Neural cell (in vitro differentiated cells): ENCODE measurements at regions not wholly inside any gene's neighbourhood (a gene's known extent, or its start where the extent isn't known, plus 50 kb on each side); places are given as distances from the start of the nearest gene placed in this dataset.

ENCODE experiments used
- H2AFZ ChIP-seq: fragments of 200-600, 300-800 bp; sonication (generic), shearing (Covaris generic); 2 replicates; pipeline ENCODE4 v1.6.0; 2014; ENCODE audit warnings: low read depth, mild to moderate bottlenecking, antibody characterized with exemption, low read length, moderate library complexity
- H3F3A ChIP-seq: fragments of 200-600 bp; shearing (Covaris generic); 2 replicates; pipeline ENCODE4 v1.6.1; 2016; ENCODE audit warnings: mild to moderate bottlenecking, moderate library complexity, mixed read lengths, antibody characterized with exemption, low read length; ENCODE audit not compliant: insufficient read depth, poor library complexity, severe bottlenecking
- H3K27ac ChIP-seq: fragments of 200-600, 300-800 bp; sonication (generic), shearing (Covaris generic); 2 replicates; pipeline ENCODE4 v1.5.1; 2014; ENCODE audit warnings: mild to moderate bottlenecking, low read length, moderate library complexity
- H3K27me3 ChIP-seq: fragments of 300-800, 200-600 bp; sonication (generic), shearing (Covaris generic); 2 replicates; pipeline ENCODE4 v1.6.0; 2014; ENCODE audit warnings: mild to moderate bottlenecking, low read depth, low read length, moderate library complexity; ENCODE audit not compliant: insufficient read depth
- H3K36me3 ChIP-seq: fragments of 300-800, 200-600 bp; sonication (generic), shearing (Covaris generic); 2 replicates; pipeline ENCODE4 v1.5.1; 2014; ENCODE audit warnings: mild to moderate bottlenecking, antibody characterized with exemption, low read length, moderate library complexity; ENCODE audit not compliant: insufficient read depth
- H3K4me2 ChIP-seq: fragments of 300-800, 200-600 bp; sonication (generic), shearing (Covaris generic); 2 replicates; pipeline ENCODE4 v1.6.0; 2014; ENCODE audit warnings: mild to moderate bottlenecking, low read length
- H3K4me3 ChIP-seq: fragments of 300-800, 200-600 bp; sonication (generic), shearing (Covaris generic); 2 replicates; pipeline ENCODE4 v1.5.1; 2014; ENCODE audit warnings: mild to moderate bottlenecking, low read length, moderate library complexity
- H3K79me2 ChIP-seq: fragments of 200-600 bp; shearing (Covaris generic); replicated peaks from 2 replicates; pipeline ENCODE4 v1.6.0; 2014; ENCODE audit warnings: mild to moderate bottlenecking, low read length, moderate library complexity; ENCODE audit not compliant: insufficient read depth
- H3K9ac ChIP-seq: fragments of 300-800, 200-600 bp; sonication (generic), shearing (Covaris generic); 2 replicates; pipeline ENCODE4 v1.6.1; 2016; ENCODE audit warnings: mild to moderate bottlenecking, low read length, mixed read lengths
- H3K9me2 ChIP-seq: fragments of 200-600 bp; shearing (Covaris generic); 2 replicates; pipeline ENCODE4 v1.6.1; 2016; ENCODE audit warnings: mild to moderate bottlenecking, low read length, mixed read lengths; ENCODE audit not compliant: insufficient read depth
- H3K9me3 ChIP-seq: fragments of 200-600, 300-800 bp; sonication (generic), shearing (Covaris generic); 2 replicates; pipeline ENCODE4 v1.6.1; 2016; ENCODE audit warnings: mild to moderate bottlenecking, mixed run types, low read length, moderate library complexity, mixed read lengths
- H4K20me1 ChIP-seq: fragments of 200-600 bp; shearing (Covaris generic); 2 replicates; pipeline ENCODE4 v1.6.1; 2016; ENCODE audit warnings: mild to moderate bottlenecking, mixed run types; ENCODE audit not compliant: insufficient read depth
- EP300 ChIP-seq: fragments of 450-650 bp; conservative IDR thresholded peaks from 2 replicates; pipeline ENCODE4 v1.6.1; 2014; ENCODE audit warnings: antibody characterized with exemption, mild to moderate bottlenecking, moderate library complexity; ENCODE audit not compliant: poor library complexity, severe bottlenecking
- EZH2 ChIP-seq: fragments of 200-600, 300-800 bp; shearing (Covaris generic), sonication (generic); IDR thresholded peaks from 2 replicates; pipeline ENCODE4 v1.6.1; 2014; ENCODE audit warnings: antibody characterized with exemption, low read length, borderline replicate concordance, mild to moderate bottlenecking; ENCODE audit not compliant: insufficient read depth, poor library complexity, severe bottlenecking
- MXI1 ChIP-seq: fragments of 450-650 bp; conservative IDR thresholded peaks from 2 replicates; pipeline ENCODE4 v1.6.1; 2014; ENCODE audit warnings: antibody characterized with exemption, mild to moderate bottlenecking; ENCODE audit not compliant: poor library complexity, severe bottlenecking
- POLR2AphosphoS5 ChIP-seq: IDR thresholded peaks from 2 replicates; pipeline ENCODE4 v1.6.1; 2012
- RAD21 ChIP-seq: fragments of 450-650 bp; conservative IDR thresholded peaks from 2 replicates; pipeline ENCODE4 v1.6.1; 2014; ENCODE audit warnings: antibody characterized with exemption, mild to moderate bottlenecking, moderate library complexity
- SMC3 ChIP-seq: fragments of 450-650 bp; conservative IDR thresholded peaks from 2 replicates; pipeline ENCODE4 v1.6.1; 2014; ENCODE audit warnings: antibody characterized with exemption, mild to moderate bottlenecking, moderate library complexity; ENCODE audit not compliant: poor library complexity
- TAF1 ChIP-seq: IDR thresholded peaks from 2 replicates; pipeline ENCODE4 v1.6.1; 2012; ENCODE audit warnings: low read depth
- TF ChIP-seq, protein P1 (sequence below): IDR thresholded peaks from 2 replicates; pipeline ENCODE4 v1.6.1; 2012; ENCODE audit warnings: borderline replicate concordance
- TF ChIP-seq, protein P2 (sequence below): fragments of 450-650 bp; IDR thresholded peaks from 2 replicates; pipeline ENCODE4 v1.5.1; 2014; ENCODE audit warnings: antibody characterized with exemption, mild to moderate bottlenecking, moderate library complexity; ENCODE audit not compliant: poor library complexity, severe bottlenecking

DNA sequence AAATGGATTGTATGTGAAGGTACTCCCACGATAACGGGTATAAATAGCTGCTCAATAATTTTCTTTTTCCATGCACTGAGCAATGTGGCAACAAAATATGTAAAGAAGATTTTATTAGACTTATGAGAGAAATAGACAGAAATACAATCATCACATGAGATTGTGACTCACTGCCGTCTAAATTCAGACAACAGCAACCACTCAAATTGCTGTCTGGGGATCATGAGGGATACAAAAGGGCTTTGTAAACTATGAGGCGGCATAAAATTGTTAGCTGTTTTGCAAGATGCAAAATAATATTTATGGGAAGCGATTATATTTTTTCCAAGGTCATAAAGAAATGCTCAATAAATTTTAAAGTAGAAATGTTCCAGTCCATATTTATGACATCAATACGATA lies 259.1 kb upstream of the AGAP1 start:
- no peak overlapping the region for H3K9ac ChIP-seq
- H3F3A ChIP-seq = no peaks in the 10 kb centered on the region

DNA sequence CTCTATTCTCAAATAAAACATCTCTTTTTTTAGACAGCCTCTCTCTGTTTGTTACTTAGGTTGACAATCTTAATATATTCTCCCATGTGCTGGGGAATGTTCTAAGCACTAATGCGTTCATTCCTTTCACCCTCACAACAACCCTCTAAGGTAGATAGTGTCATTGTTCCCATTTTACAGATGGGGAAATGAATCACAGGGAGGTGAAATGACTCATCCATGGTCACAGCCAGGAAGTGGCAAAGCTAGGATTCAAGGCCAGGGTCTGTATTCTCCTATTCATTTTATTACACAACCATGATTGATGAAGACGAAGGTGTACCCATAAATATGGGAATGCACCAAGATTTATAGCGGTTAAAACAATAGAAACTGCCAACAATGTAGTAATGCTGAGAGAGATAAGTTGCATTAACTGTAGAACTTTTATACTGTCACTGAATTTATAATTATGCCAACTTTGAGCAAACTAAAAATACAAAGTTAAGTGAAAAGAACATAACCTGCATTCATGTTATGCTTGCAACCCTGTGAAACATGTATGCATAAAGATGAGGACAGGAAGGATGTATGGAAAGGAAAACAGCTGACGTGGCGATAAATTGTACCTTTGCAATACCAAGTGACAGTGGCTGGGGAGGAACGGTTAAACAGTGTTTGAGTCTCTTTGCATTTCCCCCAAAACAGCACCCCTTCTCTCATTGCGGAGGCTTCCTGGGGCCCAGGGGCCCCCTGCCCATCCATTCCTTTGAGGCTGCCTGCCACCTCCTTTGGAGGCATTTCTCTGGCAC lies 257.7 kb upstream of the AGAP1 start:
- H2AFZ ChIP-seq = no peak overlapping the region
- no peaks in the 10 kb centered on the region for H3K9me3 ChIP-seq
- no peaks in the 10 kb centered on the region for H3F3A ChIP-seq
- no peaks in the 10 kb centered on the region for H3K27me3 ChIP-seq
- no peaks in the 10 kb centered on the region for H3K9me2 ChIP-seq
- no peak overlapping the region for H3K4me2 ChIP-seq
- H4K20me1 ChIP-seq = no peaks in the 10 kb centered on the region
- no peak overlapping the region for H3K4me3 ChIP-seq
- H3K79me2 ChIP-seq = no peaks in the 10 kb centered on the region
- no peak overlapping the region for H3K9ac ChIP-seq
- no peak overlapping the region for H3K27ac ChIP-seq
- TF ChIP-seq, protein P1, sequence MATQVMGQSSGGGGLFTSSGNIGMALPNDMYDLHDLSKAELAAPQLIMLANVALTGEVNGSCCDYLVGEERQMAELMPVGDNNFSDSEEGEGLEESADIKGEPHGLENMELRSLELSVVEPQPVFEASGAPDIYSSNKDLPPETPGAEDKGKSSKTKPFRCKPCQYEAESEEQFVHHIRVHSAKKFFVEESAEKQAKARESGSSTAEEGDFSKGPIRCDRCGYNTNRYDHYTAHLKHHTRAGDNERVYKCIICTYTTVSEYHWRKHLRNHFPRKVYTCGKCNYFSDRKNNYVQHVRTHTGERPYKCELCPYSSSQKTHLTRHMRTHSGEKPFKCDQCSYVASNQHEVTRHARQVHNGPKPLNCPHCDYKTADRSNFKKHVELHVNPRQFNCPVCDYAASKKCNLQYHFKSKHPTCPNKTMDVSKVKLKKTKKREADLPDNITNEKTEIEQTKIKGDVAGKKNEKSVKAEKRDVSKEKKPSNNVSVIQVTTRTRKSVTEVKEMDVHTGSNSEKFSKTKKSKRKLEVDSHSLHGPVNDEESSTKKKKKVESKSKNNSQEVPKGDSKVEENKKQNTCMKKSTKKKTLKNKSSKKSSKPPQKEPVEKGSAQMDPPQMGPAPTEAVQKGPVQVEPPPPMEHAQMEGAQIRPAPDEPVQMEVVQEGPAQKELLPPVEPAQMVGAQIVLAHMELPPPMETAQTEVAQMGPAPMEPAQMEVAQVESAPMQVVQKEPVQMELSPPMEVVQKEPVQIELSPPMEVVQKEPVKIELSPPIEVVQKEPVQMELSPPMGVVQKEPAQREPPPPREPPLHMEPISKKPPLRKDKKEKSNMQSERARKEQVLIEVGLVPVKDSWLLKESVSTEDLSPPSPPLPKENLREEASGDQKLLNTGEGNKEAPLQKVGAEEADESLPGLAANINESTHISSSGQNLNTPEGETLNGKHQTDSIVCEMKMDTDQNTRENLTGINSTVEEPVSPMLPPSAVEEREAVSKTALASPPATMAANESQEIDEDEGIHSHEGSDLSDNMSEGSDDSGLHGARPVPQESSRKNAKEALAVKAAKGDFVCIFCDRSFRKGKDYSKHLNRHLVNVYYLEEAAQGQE = no peak
- no peak for TF ChIP-seq MXI1
- TF ChIP-seq SMC3 = no peak
- TF ChIP-seq EP300 = no peak
- TF ChIP-seq RAD21 = no peak
- no peak for TF ChIP-seq POLR2AphosphoS5
- TF ChIP-seq TAF1 = no peak
- TF ChIP-seq, protein P2, sequence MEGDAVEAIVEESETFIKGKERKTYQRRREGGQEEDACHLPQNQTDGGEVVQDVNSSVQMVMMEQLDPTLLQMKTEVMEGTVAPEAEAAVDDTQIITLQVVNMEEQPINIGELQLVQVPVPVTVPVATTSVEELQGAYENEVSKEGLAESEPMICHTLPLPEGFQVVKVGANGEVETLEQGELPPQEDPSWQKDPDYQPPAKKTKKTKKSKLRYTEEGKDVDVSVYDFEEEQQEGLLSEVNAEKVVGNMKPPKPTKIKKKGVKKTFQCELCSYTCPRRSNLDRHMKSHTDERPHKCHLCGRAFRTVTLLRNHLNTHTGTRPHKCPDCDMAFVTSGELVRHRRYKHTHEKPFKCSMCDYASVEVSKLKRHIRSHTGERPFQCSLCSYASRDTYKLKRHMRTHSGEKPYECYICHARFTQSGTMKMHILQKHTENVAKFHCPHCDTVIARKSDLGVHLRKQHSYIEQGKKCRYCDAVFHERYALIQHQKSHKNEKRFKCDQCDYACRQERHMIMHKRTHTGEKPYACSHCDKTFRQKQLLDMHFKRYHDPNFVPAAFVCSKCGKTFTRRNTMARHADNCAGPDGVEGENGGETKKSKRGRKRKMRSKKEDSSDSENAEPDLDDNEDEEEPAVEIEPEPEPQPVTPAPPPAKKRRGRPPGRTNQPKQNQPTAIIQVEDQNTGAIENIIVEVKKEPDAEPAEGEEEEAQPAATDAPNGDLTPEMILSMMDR = no peak
- no peak for TF ChIP-seq EZH2
- no peaks in the 10 kb centered on the region for H3K36me3 ChIP-seq

More for the DNA sequence above, 259.1 kb upstream of the AGAP1 start:
- Histone ChIP-seq H3K27me3 (no peaks in the 10 kb centered on the region), H2AFZ (no peak overlapping the region), H3K36me3 (no peaks in the 10 kb centered on the region), H3K9me3 (no peaks in the 10 kb centered on the region), H3K79me2 (no peaks in the 10 kb centered on the region), H3K9me2 (no peaks in the 10 kb centered on the region), H3K4me2 (no peak overlapping the region), H4K20me1 (no peaks in the 10 kb centered on the region), H3K4me3 (no peak overlapping the region), H3K27ac (no peak overlapping the region)
- TF ChIP-seq, protein P1 = no peak
- TF ChIP-seq POLR2AphosphoS5 (no peak), EP300 (no peak), RAD21 (no peak), SMC3 (no peak), MXI1 (no peak)
